Heart left ventricle (tissue), 16 donors: ENCODE measurements at regions not wholly inside any gene's neighbourhood (a gene's known extent, or its start where the extent isn't known, plus 50 kb on each side); places are given as distances from the start of the nearest gene placed in this dataset.

ENCODE experiments used
- ATAC-seq, 4 donors: fragments of 200-7000 bp; cut with Tn5 transposase; one replicate each; pipeline ENCODE4 v1.9.1; 2020 to 2022; ENCODE audit warnings: moderate library complexity in 4 of 4, mild to moderate bottlenecking in 3 of 4, moderate number of reproducible peaks in 1 of 4
- DNase-seq, 5 donors: peaks; one replicate each; pipeline ENCODE4 v3.0.0-alpha.2; 2020
- H3K27ac ChIP-seq, 12 donors: fragments of 200-600 bp; sonication (generic) in 4 of 12; one replicate each; pipeline versions ENCODE4 v1.5.0 to v1.8.0; 2016 to 2022; ENCODE audit warnings: mild to moderate bottlenecking in 2 of 12
- H3K27me3 ChIP-seq, 9 donors: fragments of 200-600 bp; sonication (generic) in 2 of 9; one replicate each; pipeline versions ENCODE4 v1.5.1 to v1.8.0; 2016 to 2022; ENCODE audit warnings: mild to moderate bottlenecking in 3 of 9
- H3K36me3 ChIP-seq, 9 donors: fragments of 200-600 bp; sonication (generic) in 2 of 9; one replicate each; pipeline versions ENCODE4 v1.5.0 to v1.8.0; 2018 to 2022; ENCODE audit warnings: mild to moderate bottlenecking in 2 of 9
- H3K4me1 ChIP-seq, 12 donors: fragments of 200-600 bp; sonication (generic) in 4 of 12; one replicate each; pipeline versions ENCODE4 v1.5.0 to v1.8.0; 2016 to 2022; ENCODE audit warnings: mild to moderate bottlenecking in 3 of 12
- H3K4me3 ChIP-seq, 12 donors: fragments of 200-600 bp; sonication (generic) in 4 of 12; one replicate each; pipeline versions ENCODE4 v1.5.0 to v1.8.0; 2017 to 2022; ENCODE audit warnings: mild to moderate bottlenecking in 9 of 12, moderate library complexity in 4 of 12
- H3K9me3 ChIP-seq, 12 donors: fragments of 200-600 bp; sonication (generic) in 4 of 12; one replicate each; pipeline versions ENCODE4 v1.5.0 to v1.8.0; 2016 to 2022; ENCODE audit warnings: mild to moderate bottlenecking in 1 of 12
- POLR2A ChIP-seq, 2 donors: fragments of 450-650 bp; IDR thresholded peaks; one replicate each; pipeline ENCODE4 v1.6.1; 2017; ENCODE audit warnings: antibody characterized with exemption in 2 of 2, mild to moderate bottlenecking in 2 of 2, moderate library complexity in 2 of 2
- WGBS, 4 donors: extraction: QIAGEN DNeasy Blood & Tissue Kit in 2 of 4; methylation state at CpG; one replicate each; pipeline versions ENCODE4 v1.1.5 to v1.1.7; 2013 to 2018; 5-methylcytosine and 5-hydroxymethylcytosine counted together
- intact Hi-C, 10 donors: fragments of 100-400 bp; cut with DNase I; formaldehyde crosslinking; loops; one replicate each; pipeline versions ENCODE4 v1.11.1 to v1.14.2; 2022
- TF ChIP-seq, protein P1 (sequence below), 12 donors: fragments of 200-600 bp; sonication (generic) in 4 of 12; IDR thresholded peaks; one replicate each; pipeline versions ENCODE4 v1.5.0 to v1.8.0; 2018 to 2022; ENCODE audit warnings: antibody characterized with exemption in 12 of 12, mild to moderate bottlenecking in 5 of 12
- donor health status: ischemic (EF 13 %, LVEDD 7.1; RV severe dilation, severe dysfunction).
- donor health status: healthy with polysubstance abuse.
- donor health status: DM: no; HTN: yes; CAD: no.
- donor health status: DM: no; HTN: no; CAD: no.
- donor health status: ischemic (EF 25% LVEDD 6.9; RV normal size, moderate dysfunction).
- donor health status: ischemic (EF 25% LVEDD 5.7; RV mildly dilated, moderate dysfunction).
- donor health status: healthy.
- donor health status: DM: yes; HTN: yes; CAD: no.
- donor health status: ischemic (EF 35%, LVEDD 5.7; RV mildly dilated, moderate dysfunction).
- donor health status: nonischemic (EF 11% LVEDD 7.7; RV severe dilation, severe dysfunction).
- donor health status: DM: yes; HTN: yes; CAD: no.
- donor health status: PGD.
- donor health status: ischemic (EF 29% LVEDD 5.4; RV normal size, mild dysfunction).
- donor health status: nonischemic (EF 23%, LVEDD 6.1; RV moderate dilation, normal function).

DNA sequence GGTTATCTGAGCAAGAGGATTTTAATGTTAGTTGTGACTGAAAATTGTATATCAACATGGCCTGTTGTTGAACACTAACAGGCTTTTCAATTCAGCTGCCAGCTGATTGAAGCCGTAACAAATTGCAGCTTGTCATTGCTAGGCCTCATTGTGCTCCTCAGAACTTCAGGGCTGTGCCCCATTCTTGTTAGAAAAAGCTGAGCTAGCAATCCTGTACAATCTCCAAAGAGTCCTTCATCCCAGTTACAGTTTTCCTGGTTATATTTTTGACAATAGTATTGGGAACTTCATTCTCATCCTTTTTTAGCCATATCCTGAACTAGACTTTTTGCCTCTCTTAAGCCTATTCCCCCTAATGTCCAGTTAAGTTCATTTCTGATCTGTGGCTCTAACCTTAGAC lies 564.1 kb upstream of the ATXN7L3B start:
- Histone ChIP-seq H3K27me3 (no peaks in the 10 kb centered on the region), H3K4me3 (no peak overlapping the region), H3K27ac (no peak overlapping the region), H3K36me3 (no peaks in the 10 kb centered on the region), H3K4me1 (no peaks in the 10 kb centered on the region), H3K9me3 (peaks cover 0 to 12% (median 0%) of the 10 kb centered on the region in 12 donors)
- intact Hi-C loops, result no loop called here
- DNase-seq (no peak), ATAC-seq (no peak)
- WGBS, 4 donors, result 67 to 78% (median 76%) methylated on average over 1 of the region's 1 CpG
- TF ChIP-seq, protein P1, sequence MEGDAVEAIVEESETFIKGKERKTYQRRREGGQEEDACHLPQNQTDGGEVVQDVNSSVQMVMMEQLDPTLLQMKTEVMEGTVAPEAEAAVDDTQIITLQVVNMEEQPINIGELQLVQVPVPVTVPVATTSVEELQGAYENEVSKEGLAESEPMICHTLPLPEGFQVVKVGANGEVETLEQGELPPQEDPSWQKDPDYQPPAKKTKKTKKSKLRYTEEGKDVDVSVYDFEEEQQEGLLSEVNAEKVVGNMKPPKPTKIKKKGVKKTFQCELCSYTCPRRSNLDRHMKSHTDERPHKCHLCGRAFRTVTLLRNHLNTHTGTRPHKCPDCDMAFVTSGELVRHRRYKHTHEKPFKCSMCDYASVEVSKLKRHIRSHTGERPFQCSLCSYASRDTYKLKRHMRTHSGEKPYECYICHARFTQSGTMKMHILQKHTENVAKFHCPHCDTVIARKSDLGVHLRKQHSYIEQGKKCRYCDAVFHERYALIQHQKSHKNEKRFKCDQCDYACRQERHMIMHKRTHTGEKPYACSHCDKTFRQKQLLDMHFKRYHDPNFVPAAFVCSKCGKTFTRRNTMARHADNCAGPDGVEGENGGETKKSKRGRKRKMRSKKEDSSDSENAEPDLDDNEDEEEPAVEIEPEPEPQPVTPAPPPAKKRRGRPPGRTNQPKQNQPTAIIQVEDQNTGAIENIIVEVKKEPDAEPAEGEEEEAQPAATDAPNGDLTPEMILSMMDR (IDR thresholded peaks at IDR 0.05), result no peak
- TF ChIP-seq POLR2A (IDR thresholded peaks at IDR 0.05), result no peak

DNA sequence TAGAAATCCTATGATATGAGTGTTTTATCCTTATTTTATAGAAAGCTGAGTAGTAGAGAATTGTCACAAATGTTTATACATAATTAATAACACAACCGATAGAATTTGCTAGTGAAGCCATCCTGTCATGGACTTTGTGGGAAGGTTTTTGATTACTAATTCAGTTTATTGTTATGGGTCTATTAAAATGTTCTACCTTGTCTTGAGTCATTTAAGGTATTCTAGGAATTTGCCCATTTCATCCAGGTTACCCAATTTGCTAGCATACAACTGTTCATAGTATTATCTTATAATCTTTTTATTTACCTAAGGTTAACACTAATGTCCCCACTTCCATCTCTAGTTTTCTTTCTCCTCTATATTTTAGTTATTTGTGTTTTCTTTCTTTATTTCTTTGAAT lies 553.1 kb upstream of the ATXN7L3B start:
- H3K27me3 ChIP-seq, result no peaks in the 10 kb centered on the region
- no peak for ATAC-seq
- intact Hi-C loops, result no loop called here
- peaks cover 0 to 6% (median 0%) of the 10 kb centered on the region in 12 donors for H3K9me3 ChIP-seq
- DNase-seq, result no peak
- H3K4me3 ChIP-seq, result no peak overlapping the region
- H3K36me3 ChIP-seq, result no peaks in the 10 kb centered on the region
- 92 to 100% (median 98%) methylated on average over 1 of the region's 1 CpG for WGBS, 4 donors
- H3K27ac ChIP-seq, result no peak overlapping the region
- no peaks in the 10 kb centered on the region for H3K4me1 ChIP-seq
- TF ChIP-seq POLR2A (IDR thresholded peaks at IDR 0.05), result no peak
- TF ChIP-seq, protein P1 (IDR thresholded peaks at IDR 0.05), result no peak

DNA sequence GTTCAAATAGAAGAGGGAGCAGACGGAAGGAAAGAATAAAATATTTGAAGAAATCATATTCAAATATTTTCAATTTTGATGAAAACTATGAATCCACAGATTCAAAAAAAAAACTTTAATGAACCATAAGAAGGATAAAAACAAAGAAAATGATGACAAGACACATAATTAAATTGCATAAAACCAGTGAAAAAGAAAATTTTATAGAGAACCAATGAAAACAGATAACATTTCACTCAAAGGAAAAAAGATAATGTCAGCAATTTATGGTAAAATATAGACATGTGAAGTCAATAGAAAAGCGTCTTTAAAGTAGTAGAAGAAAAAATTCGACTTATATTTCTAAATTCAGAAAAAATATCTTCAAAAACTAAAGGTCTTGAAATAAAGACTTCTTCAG lies 546.5 kb upstream of the ATXN7L3B start:
- no peaks in the 10 kb centered on the region for H3K4me1 ChIP-seq
- TF ChIP-seq, protein P1 (IDR thresholded peaks at IDR 0.05), result no peak
- TF ChIP-seq POLR2A (IDR thresholded peaks at IDR 0.05), result no peak
- 50 to 62% (median 55%) methylated on average over 3 of the region's 3 CpGs for WGBS, 4 donors
- no peaks in the 10 kb centered on the region for H3K27me3 ChIP-seq
- intact Hi-C loops, result no loop called here
- H3K4me3 ChIP-seq, result no peak overlapping the region
- no peak overlapping the region for H3K27ac ChIP-seq
- peaks cover 0 to 2% (median 0%) of the 10 kb centered on the region in 12 donors for H3K9me3 ChIP-seq
- DNase-seq (no peak), ATAC-seq (no peak)
- no peaks in the 10 kb centered on the region for H3K36me3 ChIP-seq

DNA sequence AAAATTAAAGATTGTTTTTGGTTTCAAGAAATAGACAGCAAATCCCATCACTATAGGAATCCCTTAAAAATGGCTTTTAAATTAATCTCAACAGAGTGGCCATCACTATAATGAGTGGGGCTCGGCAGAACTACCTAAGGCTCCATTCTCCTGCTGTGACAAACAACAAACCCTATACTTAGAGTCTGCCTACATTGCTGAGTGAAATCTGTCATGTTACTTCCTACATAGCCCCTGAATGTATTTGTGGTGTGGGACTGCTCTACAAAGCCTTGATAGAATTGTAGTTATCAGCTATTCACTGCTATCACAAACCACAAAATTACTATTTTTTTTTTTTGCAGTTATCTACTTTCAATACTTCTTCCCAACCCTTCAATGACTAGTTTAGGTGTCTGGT lies 538.7 kb upstream of the ATXN7L3B start:
- DNase-seq (no peak), ATAC-seq (no peak)
- Histone ChIP-seq H3K27ac (no peak overlapping the region), H3K4me3 (no peak overlapping the region), H3K4me1 (no peaks in the 10 kb centered on the region), H3K27me3 (no peaks in the 10 kb centered on the region), H3K36me3 (no peaks in the 10 kb centered on the region), H3K9me3 (no peaks in the 10 kb centered on the region)
- no peak for TF ChIP-seq POLR2A (IDR thresholded peaks at IDR 0.05)
- TF ChIP-seq, protein P1 (IDR thresholded peaks at IDR 0.05), result no peak
- WGBS, 4 donors, result 50 to 71% (median 63%) methylated on average over 1 of the region's 1 CpG
- intact Hi-C loops, result no loop called here
